SK-N-SH (cell line): ENCODE measurements at regions not wholly inside any gene's neighbourhood (a gene's known extent, or its start where the extent isn't known, plus 50 kb on each side); places are given as distances from the start of the nearest gene placed in this dataset.

ENCODE experiments used
- CTCF ChIA-PET: fragments of 300-600, 350-600 bp; formaldehyde crosslinking; extraction: SDS; loops from one replicate; lab custom pipeline; 2021; lab: Yijun Ruan, JAX
- POLR2A ChIA-PET: fragments of 350-600 bp; sonication (Branson Sonifier 250); formaldehyde crosslinking; extraction: SDS; loops from one replicate; lab custom pipeline; 2020; ENCODE audit warnings: antibody characterized with exemption, inconsistent platforms; lab: Yijun Ruan, JAX
- DNase-seq: peaks from one replicate; pipeline ENCODE4 v3.0.0; 2012
- H2AFZ ChIP-seq: fragments of 200-600 bp; sonication (generic); 2 replicates; pipeline ENCODE4 v1.8.1; 2016; ENCODE audit warnings: antibody characterized with exemption, mild to moderate bottlenecking, low read depth
- H3F3A ChIP-seq: fragments of 200-600 bp; sonication (generic); replicated peaks from 2 replicates; pipeline ENCODE3; 2016; ENCODE audit warnings: antibody characterized with exemption, mild to moderate bottlenecking; ENCODE audit not compliant: insufficient read depth
- H3K27ac ChIP-seq, 2 experiments: fragments of 200-500 bp in 1 of 2; fragments of 200-600 bp in 1 of 2; sonication (Bioruptor generic) in 1 of 2; sonication (generic), shearing (Covaris generic) in 1 of 2; 2 replicates each; pipeline versions ENCODE4 v1.5.1 to v1.6.1; 2014 to 2016; ENCODE audit warnings: low read depth in 2 of 2, inconsistent platforms in 1 of 2, low read length in 1 of 2, mild to moderate bottlenecking in 1 of 2, mixed read lengths in 1 of 2
- H3K27me3 ChIP-seq: fragments of 200-600 bp; sonication (generic), shearing (Covaris generic); 2 replicates; pipeline ENCODE4 v1.6.1; 2016; ENCODE audit warnings: mixed run types; ENCODE audit not compliant: insufficient read depth
- H3K36me3 ChIP-seq, 2 experiments: fragments of 200-500 bp in 1 of 2; fragments of 200-600 bp in 1 of 2; sonication (Bioruptor generic) in 1 of 2; sonication (generic) in 1 of 2; replicated peaks in 1 of 2; 2 replicates each; pipeline versions ENCODE3 to v1.5.1; 2014 to 2016; ENCODE audit warnings: low read length in 1 of 2, mild to moderate bottlenecking in 1 of 2; ENCODE audit not compliant: insufficient read depth in 2 of 2, control insufficient read depth in 1 of 2
- H3K4me1 ChIP-seq, 2 experiments: fragments of 200-500 bp in 1 of 2; fragments of 200-600 bp in 1 of 2; sonication (Bioruptor generic) in 1 of 2; sonication (generic), shearing (Covaris generic) in 1 of 2; 2 replicates each; pipeline versions ENCODE4 v1.5.1 to v1.6.1; 2014 to 2016; ENCODE audit warnings: low read depth in 1 of 2, low read length in 1 of 2, mixed run types in 1 of 2; ENCODE audit not compliant: insufficient read depth in 2 of 2, control insufficient read depth in 1 of 2
- H3K4me2 ChIP-seq: fragments of 200-600 bp; sonication (generic), shearing (Covaris generic); 2 replicates; pipeline ENCODE4 v1.6.1; 2017; ENCODE audit warnings: mixed run types
- H3K4me3 ChIP-seq, 2 experiments: fragments of 200-500 bp in 1 of 2; fragments of 200-600 bp in 1 of 2; sonication (Bioruptor generic) in 1 of 2; sonication (generic), shearing (Covaris generic) in 1 of 2; 2 replicates each; pipeline versions ENCODE4 v1.5.1 to v1.8.1; 2014 to 2016; ENCODE audit warnings: low read depth in 2 of 2, inconsistent platforms in 1 of 2, low read length in 1 of 2, mild to moderate bottlenecking in 1 of 2, mixed read lengths in 1 of 2, moderate library complexity in 1 of 2
- H3K79me2 ChIP-seq: fragments of 200-600 bp; sonication (generic); 2 replicates; pipeline ENCODE4 v1.8.1; 2017; ENCODE audit warnings: mild to moderate bottlenecking; ENCODE audit not compliant: insufficient read depth
- H3K9ac ChIP-seq: fragments of 200-600 bp; sonication (generic); 2 replicates; pipeline ENCODE4 v1.6.1; 2017; ENCODE audit warnings: mixed run types
- H3K9me2 ChIP-seq: fragments of 200-600 bp; sonication (generic); 2 replicates; pipeline ENCODE4 v1.6.1; 2017; ENCODE audit warnings: mixed run types
- H3K9me3 ChIP-seq: fragments of 200-600 bp; sonication (generic); 2 replicates; pipeline ENCODE4 v1.6.1; 2017; ENCODE audit warnings: mixed run types, mild to moderate bottlenecking, moderate library complexity
- H4K20me1 ChIP-seq: fragments of 200-600 bp; sonication (generic); 2 replicates; pipeline ENCODE4 v1.6.1; 2017; ENCODE audit warnings: mild to moderate bottlenecking, mixed run types; ENCODE audit not compliant: insufficient read depth
- CTCF ChIP-seq: fragments of 200-600 bp; sonication (generic); IDR thresholded peaks from 2 replicates; pipeline ENCODE4 v1.6.1; 2017; ENCODE audit warnings: antibody characterized with exemption, mild to moderate bottlenecking, moderate library complexity
- ELF1 ChIP-seq: IDR thresholded peaks from 2 replicates; pipeline ENCODE4 v1.4.0; 2012
- EP300 ChIP-seq, 2 experiments: IDR thresholded peaks; 2 replicates each; pipeline versions ENCODE4 v1.4.0 to v1.6.1; 2012; ENCODE audit warnings: borderline replicate concordance in 1 of 2, low read depth in 1 of 2, low read length in 1 of 2
- EZH2phosphoT487 ChIP-seq: fragments of 200-600 bp; sonication (generic); IDR thresholded peaks from 2 replicates; pipeline ENCODE4 v1.6.1; 2017; ENCODE audit warnings: low read depth, mixed run types, mild to moderate bottlenecking, antibody characterized with exemption, moderate library complexity, borderline replicate concordance
- FOXJ3 ChIP-seq: sonication (generic); formaldehyde crosslinking; IDR thresholded peaks from 2 replicates; pipeline ENCODE4 v1.5.1; 2020; ENCODE audit warnings: mild to moderate bottlenecking, missing genetic modification reagents
- GATA2 ChIP-seq: sonication (generic); formaldehyde crosslinking; IDR thresholded peaks from 2 replicates; pipeline ENCODE4 v1.5.0; 2020; ENCODE audit warnings: mild to moderate bottlenecking, missing genetic modification reagents
- MAX ChIP-seq: IDR thresholded peaks from 2 replicates; pipeline ENCODE4 v1.4.0; 2012; ENCODE audit warnings: low read depth
- MXI1 ChIP-seq: IDR thresholded peaks from 2 replicates; pipeline ENCODE4 v1.6.1; 2012; ENCODE audit warnings: mild to moderate bottlenecking, low read depth, low read length, improper control_type of control experiment
- POLR2AphosphoS5 ChIP-seq: IDR thresholded peaks from 2 replicates; pipeline ENCODE4 v1.6.1; 2012; ENCODE audit warnings: low read depth, low read length
- RAD21 ChIP-seq: IDR thresholded peaks from 2 replicates; pipeline ENCODE4 v1.6.1; 2012; ENCODE audit warnings: mild to moderate bottlenecking, low read length
- RCOR1 ChIP-seq: fragments of 150-350 bp; IDR thresholded peaks from 2 replicates; pipeline ENCODE4 v1.6.1; 2017; ENCODE audit warnings: antibody characterized with exemption, low read length
- RFX5 ChIP-seq: IDR thresholded peaks from 2 replicates; pipeline ENCODE4 v1.6.1; 2012; ENCODE audit warnings: mild to moderate bottlenecking, improper control_type of control experiment, low read length
- RXRA ChIP-seq: IDR thresholded peaks from 2 replicates; pipeline ENCODE4 v1.4.0; 2012; ENCODE audit warnings: low read depth, mild to moderate bottlenecking, borderline replicate concordance
- SIN3A ChIP-seq: IDR thresholded peaks from 2 replicates; pipeline ENCODE4 v1.6.1; 2012; ENCODE audit warnings: low read depth, mild to moderate bottlenecking, low read length, moderate library complexity, borderline replicate concordance
- TAF1 ChIP-seq: IDR thresholded peaks from 2 replicates; pipeline ENCODE4 v1.6.1; 2012; ENCODE audit warnings: low read depth, mild to moderate bottlenecking, low read length, moderate library complexity, borderline replicate concordance
- TCF12 ChIP-seq: IDR thresholded peaks from 2 replicates; pipeline ENCODE4 v1.4.0; 2012
- TEAD4 ChIP-seq: IDR thresholded peaks from 2 replicates; pipeline ENCODE4 v1.4.0; 2012; ENCODE audit warnings: mild to moderate bottlenecking, borderline replicate concordance; ENCODE audit not compliant: insufficient read depth
- USF1 ChIP-seq: IDR thresholded peaks from 2 replicates; pipeline ENCODE4 v1.4.0; 2012; ENCODE audit warnings: low read depth, borderline replicate concordance
- WGBS: methylation state at CpG from one replicate; pipeline ENCODE4 v1.1.6; 2017; ENCODE audit warnings: low lambda C conversion rate; 5-methylcytosine and 5-hydroxymethylcytosine counted together
- TF ChIP-seq, protein P1 (sequence below): fragments of 150-350 bp; IDR thresholded peaks from 2 replicates; pipeline ENCODE4 v1.6.1; 2016; ENCODE audit warnings: mild to moderate bottlenecking, low read depth, low read length

DNA sequence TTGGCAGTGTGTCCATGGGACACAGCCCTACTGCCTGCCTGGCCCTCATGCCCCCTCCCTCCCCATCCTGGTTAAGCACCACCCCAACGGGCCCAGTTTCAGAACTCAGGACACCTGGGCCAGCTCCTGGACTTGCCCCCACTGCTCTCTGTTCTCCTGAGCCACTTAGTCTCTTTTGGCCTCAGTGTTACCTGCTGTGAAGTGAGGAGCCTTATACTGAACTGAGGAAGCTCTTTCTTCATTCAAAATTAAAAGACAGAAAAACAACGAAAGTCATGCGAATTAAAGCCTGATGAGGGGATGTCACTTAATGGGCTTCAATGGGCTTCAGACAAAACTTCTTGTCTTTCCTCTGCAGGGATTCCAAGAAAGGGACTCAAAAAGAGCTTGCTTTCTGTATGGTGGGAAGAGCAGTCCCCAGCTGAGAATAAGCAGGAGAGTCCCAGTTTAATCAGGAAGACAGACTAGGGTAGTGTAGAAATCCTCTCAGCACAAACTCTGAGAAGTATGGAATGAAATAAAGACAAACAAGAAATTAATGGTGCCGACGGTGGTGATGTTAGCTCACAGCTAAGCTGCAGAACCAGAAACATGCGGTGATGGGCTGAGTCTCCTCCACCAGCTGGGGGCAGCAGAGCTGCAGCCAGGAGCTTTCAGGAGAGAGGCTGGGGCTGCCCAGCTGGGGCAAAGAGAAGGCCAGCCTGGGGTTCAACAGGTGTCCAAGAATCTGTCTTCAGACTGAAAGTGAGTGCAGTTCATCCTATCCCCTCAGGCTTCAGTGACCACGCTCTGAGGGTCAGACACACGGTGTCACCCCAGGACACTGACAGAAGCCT is 101.0 kb downstream of the GGTLC2 start (continued):
- TF ChIP-seq, protein P1, sequence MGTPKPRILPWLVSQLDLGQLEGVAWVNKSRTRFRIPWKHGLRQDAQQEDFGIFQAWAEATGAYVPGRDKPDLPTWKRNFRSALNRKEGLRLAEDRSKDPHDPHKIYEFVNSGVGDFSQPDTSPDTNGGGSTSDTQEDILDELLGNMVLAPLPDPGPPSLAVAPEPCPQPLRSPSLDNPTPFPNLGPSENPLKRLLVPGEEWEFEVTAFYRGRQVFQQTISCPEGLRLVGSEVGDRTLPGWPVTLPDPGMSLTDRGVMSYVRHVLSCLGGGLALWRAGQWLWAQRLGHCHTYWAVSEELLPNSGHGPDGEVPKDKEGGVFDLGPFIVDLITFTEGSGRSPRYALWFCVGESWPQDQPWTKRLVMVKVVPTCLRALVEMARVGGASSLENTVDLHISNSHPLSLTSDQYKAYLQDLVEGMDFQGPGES: no peak
- TF ChIP-seq, all 33 proteins: peak for 3

- DNase-seq: no peak
- POLR2A ChIA-PET: interaction anchor here (0.6 kb wide), 1 partner anchor 26 kb away, joined by 4 read pairs; no protein-coding TSS in a partner anchor
These were observed 101.9 kb downstream of the GGTLC2 start for GRCh38 chr22:22746061-22746962.

More at GRCh38 chr22:22746061-22746962, 101.9 kb downstream of the GGTLC2 start:
- Histone ChIP-seq H3K27ac (no peak overlapping the region), H3F3A (no peaks in the 10 kb centered on the region), H3K9me2 (no peaks in the 10 kb centered on the region), H3K79me2 (no peaks in the 10 kb centered on the region), H3K27me3 (no peaks in the 10 kb centered on the region; the same call in 1 of the 2 replicates), H3K9ac (no peak overlapping the region), H3K36me3 (no peaks in the 10 kb centered on the region), H3K4me1 (no peaks in the 10 kb centered on the region), H2AFZ (no peak overlapping the region), H3K4me3 (no peak overlapping the region), H3K9me3 (no peaks in the 10 kb centered on the region), H3K4me2 (no peak overlapping the region), H4K20me1 (no peaks in the 10 kb centered on the region)
- CTCF ChIA-PET: interaction anchor here (0.6 to 5.6 kb wide), 24 partner anchors 7 to 323 kb away, joined by 3 to 27 read pairs (median 4); no protein-coding TSS in a partner anchor
- TF ChIP-seq CTCF: no peak
- no peak for TF ChIP-seq EP300 (IDR thresholded peaks at IDR 0.05; ENCODE audit: borderline replicate concordance in 1 of 2, low read depth in 1 of 2, low read length in 1 of 2)
- TF ChIP-seq EZH2phosphoT487: no peak
- no peak for TF ChIP-seq RAD21
- TF ChIP-seq RXRA: no peak
- TF ChIP-seq RFX5: no peak
- TF ChIP-seq TCF12: no peak
- no peak for TF ChIP-seq SIN3A
- no peak for TF ChIP-seq POLR2AphosphoS5
- TF ChIP-seq TEAD4: no peak
- TF ChIP-seq MXI1: no peak
- TF ChIP-seq GATA2: no peak
- TF ChIP-seq MAX: no peak
- TF ChIP-seq RCOR1: no peak
- no peak for TF ChIP-seq ELF1
- no peak for TF ChIP-seq FOXJ3 (CRISPR knock-in tag)
- TF ChIP-seq USF1: no peak
- TF ChIP-seq TAF1: no peak
- 38% methylated on average over 6 of the region's 11 CpGs for WGBS
